ENCODE measurements at regions not wholly inside any gene's neighbourhood (a gene's known extent, or its start where the extent isn't known, plus 50 kb on each side); places are given as distances from the start of the nearest gene placed in this dataset.
A peak's percentile ranks its signal among the peaks of the same experiment; 100 is the strongest.

- TF ChIP-seq PBX3 (IDR thresholded peaks at IDR 0.05; ENCODE audit: insufficient replicate concordance, low read depth, low read length), result no peak
- peak; percentile 33; the same call in 1 of the 2 replicates for TF ChIP-seq SMC3 (IDR thresholded peaks at IDR 0.05; ENCODE audit: borderline replicate concordance, low read length)
Measured at GRCh38 chr2:179340678-179341077, 76.0 kb upstream of the SESTD1 start (continued).

- no TSS peak for BruUV-seq (replicated peaks)
- DNase-seq (ENCODE audit: low read depth, low spot score) (no peak), ATAC-seq (no peak), FAIRE-seq (no peak)
- POLR2A ChIA-PET, result no interaction called here
- Histone ChIP-seq H3K4me2 (ENCODE audit: control insufficient read depth, insufficient read depth) (no peak overlapping the region), H3K9me3 (replicated peaks; ENCODE audit: control insufficient read depth, insufficient read depth, low read length) (no peaks in the 10 kb centered on the region), H3K79me2 (ENCODE audit: control insufficient read depth, insufficient read depth, low read length) (no peaks in the 10 kb centered on the region), H2AFZ (ENCODE audit: control insufficient read depth, low read depth, low read length) (no peak overlapping the region), H4K20me1 (ENCODE audit: control insufficient read depth, insufficient read depth) (no peaks in the 10 kb centered on the region), H3K27ac (ENCODE audit: control insufficient read depth, insufficient read depth) (no peak overlapping the region), H3K36me3 (ENCODE audit: control insufficient read depth in 2 of 2, insufficient read depth in 2 of 2, low read length in 1 of 2) (no peaks in the 10 kb centered on the region), H3K4me1 (ENCODE audit: control insufficient read depth, insufficient read depth, low read length) (no peaks in the 10 kb centered on the region), H3K4me3 (no peak overlapping the region), H3K27me3 (replicated peaks in 1 of 2; ENCODE audit: control insufficient read depth in 2 of 2, insufficient read depth in 2 of 2, low read length in 1 of 2) (no peaks in the 10 kb centered on the region; a peak in 1 of 4 replicates), H3K9ac (ENCODE audit: control insufficient read depth, insufficient read depth, low read length) (no peak overlapping the region)
- TF ChIP-seq REST (IDR thresholded peaks at IDR 0.05; ENCODE audit: low read depth, low read length) (no peak), CBX3 (IDR thresholded peaks at IDR 0.05; ENCODE audit: borderline replicate concordance, low read depth) (no peak), NR2C1 (IDR thresholded peaks at IDR 0.05) (no peak), ATF7 (IDR thresholded peaks at IDR 0.05; ENCODE audit: low read depth) (no peak), POLR2A (IDR thresholded peaks at IDR 0.05; ENCODE audit: low read depth, low read length) (no peak), BACH1 (IDR thresholded peaks at IDR 0.05; ENCODE audit: borderline replicate concordance) (no peak), SIX5 (IDR thresholded peaks at IDR 0.05; ENCODE audit: low read depth, low read length, severe bottlenecking) (no peak), GATAD2B (conservative IDR thresholded peaks at IDR 0.05; ENCODE audit: low read depth) (no peak), KAT2A (conservative IDR thresholded peaks at IDR 0.05; ENCODE audit: control insufficient read depth, low read depth, low read length) (no peak), MAX (IDR thresholded peaks at IDR 0.05; ENCODE audit: low read depth, low read length) (no peak), EZH2 (IDR thresholded peaks at IDR 0.05; ENCODE audit: borderline replicate concordance, control insufficient read depth, low read depth, low read length) (no peak), BHLHE40 (IDR thresholded peaks at IDR 0.05; ENCODE audit: borderline replicate concordance in 1 of 2, low read depth in 2 of 2, low read length in 1 of 2) (no peak), RUNX3 (IDR thresholded peaks at IDR 0.05; ENCODE audit: low read length) (no peak), SUZ12 (IDR thresholded peaks at IDR 0.05; ENCODE audit: unreplicated experiment) (no peak), ESRRA (IDR thresholded peaks at IDR 0.05; ENCODE audit: low read length) (no peak)
- SMC1A ChIA-PET (ENCODE audit: uncharacterized antibody, unreplicated experiment), result interaction anchor here (0.6 to 1.0 kb wide), 2 partner anchors 57 to 119 kb away, joined by 3 read pairs; no protein-coding TSS in a partner anchor
- in situ Hi-C loops (cut with MboI) (no loop called here), intact Hi-C loops (cut with micrococcal nuclease; ENCODE audit: unreplicated experiment) (no loop called here)
- 67% methylated on average over 3 of the region's 3 CpGs for WGBS (ENCODE audit: insufficient coverage, insufficient replicate concordance, low lambda C conversion rate, missing lambda C conversion rate)
- RAD21 ChIA-PET (ENCODE audit: unreplicated experiment), result no interaction called here
- CTCF ChIA-PET, result no interaction called here
Measured at GRCh38 chr2:179338681-179339080, 74.0 kb upstream of the SESTD1 start.

Measured in GM12878 (cell line).